Fibroblast of lung (primary cell): ENCODE measurements at regions not wholly inside any gene's neighbourhood (a gene's known extent, or its start where the extent isn't known, plus 50 kb on each side); places are given as distances from the start of the nearest gene placed in this dataset.

Source experiments
- EZH2 ChIP-seq: IDR thresholded peaks from 2 replicates; pipeline ENCODE4 v1.5.1; 2012; ENCODE audit warnings: low read length, control low read depth, mild to moderate bottlenecking; ENCODE audit errors: missing control alignments
- TF ChIP-seq, protein P1 (sequence below), 2 donors: IDR thresholded peaks in 1 of 2; conservative IDR thresholded peaks in 1 of 2; 1 replicate in 1 of 2; 2 replicates in 1 of 2; pipeline ENCODE4 v1.5.1; 2011 to 2012; ENCODE audit warnings: low read length in 2 of 2, control low read depth in 1 of 2, inconsistent platforms in 1 of 2, low read depth in 1 of 2, mild to moderate bottlenecking in 1 of 2

DNA sequence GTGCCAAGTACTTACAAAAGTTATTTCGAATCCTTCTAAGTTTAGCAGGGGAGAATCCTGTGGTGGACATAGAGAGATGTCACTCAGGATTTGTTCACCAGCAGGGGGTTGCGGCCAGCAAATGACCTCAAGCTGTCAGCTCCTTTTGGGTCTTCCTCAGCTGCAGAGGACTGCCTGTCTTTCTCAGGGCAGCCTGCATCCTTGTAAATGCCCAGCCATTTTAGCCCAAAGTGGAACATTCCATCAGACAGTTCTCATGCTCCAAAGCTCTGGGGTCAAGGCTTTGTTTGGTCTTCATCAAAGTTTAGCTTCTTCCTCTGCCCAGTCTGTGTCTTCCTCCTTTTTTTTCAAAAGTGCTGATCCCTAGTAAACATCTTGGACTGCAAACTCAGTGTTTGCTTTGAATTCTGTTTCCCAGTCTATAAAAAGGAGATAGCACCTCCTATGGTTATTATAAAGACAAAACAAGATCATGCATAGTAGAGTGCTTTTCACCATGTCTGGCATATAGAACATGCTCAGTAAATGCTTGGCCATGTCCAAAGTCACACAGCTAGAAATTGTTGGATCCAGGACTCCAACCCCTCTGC, 156.4 kb upstream of the GATB start:
- TF ChIP-seq, protein P1, sequence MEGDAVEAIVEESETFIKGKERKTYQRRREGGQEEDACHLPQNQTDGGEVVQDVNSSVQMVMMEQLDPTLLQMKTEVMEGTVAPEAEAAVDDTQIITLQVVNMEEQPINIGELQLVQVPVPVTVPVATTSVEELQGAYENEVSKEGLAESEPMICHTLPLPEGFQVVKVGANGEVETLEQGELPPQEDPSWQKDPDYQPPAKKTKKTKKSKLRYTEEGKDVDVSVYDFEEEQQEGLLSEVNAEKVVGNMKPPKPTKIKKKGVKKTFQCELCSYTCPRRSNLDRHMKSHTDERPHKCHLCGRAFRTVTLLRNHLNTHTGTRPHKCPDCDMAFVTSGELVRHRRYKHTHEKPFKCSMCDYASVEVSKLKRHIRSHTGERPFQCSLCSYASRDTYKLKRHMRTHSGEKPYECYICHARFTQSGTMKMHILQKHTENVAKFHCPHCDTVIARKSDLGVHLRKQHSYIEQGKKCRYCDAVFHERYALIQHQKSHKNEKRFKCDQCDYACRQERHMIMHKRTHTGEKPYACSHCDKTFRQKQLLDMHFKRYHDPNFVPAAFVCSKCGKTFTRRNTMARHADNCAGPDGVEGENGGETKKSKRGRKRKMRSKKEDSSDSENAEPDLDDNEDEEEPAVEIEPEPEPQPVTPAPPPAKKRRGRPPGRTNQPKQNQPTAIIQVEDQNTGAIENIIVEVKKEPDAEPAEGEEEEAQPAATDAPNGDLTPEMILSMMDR (conservative IDR thresholded peaks at IDR 0.05 in 1 of 2, IDR thresholded peaks at IDR 0.05 in 1 of 2; ENCODE audit: low read depth in 1 of 2, low read length in 2 of 2): no peak
- TF ChIP-seq EZH2: no peak
